ENCODE measurements at regions not wholly inside any gene's neighbourhood (a gene's known extent, or its start where the extent isn't known, plus 50 kb on each side); places are given as distances from the start of the nearest gene placed in this dataset.

GRCh38 chr9:121598965-121599871, 52.2 kb upstream of the DAB2IP start (continued):
- TF ChIP-seq, protein P1, sequence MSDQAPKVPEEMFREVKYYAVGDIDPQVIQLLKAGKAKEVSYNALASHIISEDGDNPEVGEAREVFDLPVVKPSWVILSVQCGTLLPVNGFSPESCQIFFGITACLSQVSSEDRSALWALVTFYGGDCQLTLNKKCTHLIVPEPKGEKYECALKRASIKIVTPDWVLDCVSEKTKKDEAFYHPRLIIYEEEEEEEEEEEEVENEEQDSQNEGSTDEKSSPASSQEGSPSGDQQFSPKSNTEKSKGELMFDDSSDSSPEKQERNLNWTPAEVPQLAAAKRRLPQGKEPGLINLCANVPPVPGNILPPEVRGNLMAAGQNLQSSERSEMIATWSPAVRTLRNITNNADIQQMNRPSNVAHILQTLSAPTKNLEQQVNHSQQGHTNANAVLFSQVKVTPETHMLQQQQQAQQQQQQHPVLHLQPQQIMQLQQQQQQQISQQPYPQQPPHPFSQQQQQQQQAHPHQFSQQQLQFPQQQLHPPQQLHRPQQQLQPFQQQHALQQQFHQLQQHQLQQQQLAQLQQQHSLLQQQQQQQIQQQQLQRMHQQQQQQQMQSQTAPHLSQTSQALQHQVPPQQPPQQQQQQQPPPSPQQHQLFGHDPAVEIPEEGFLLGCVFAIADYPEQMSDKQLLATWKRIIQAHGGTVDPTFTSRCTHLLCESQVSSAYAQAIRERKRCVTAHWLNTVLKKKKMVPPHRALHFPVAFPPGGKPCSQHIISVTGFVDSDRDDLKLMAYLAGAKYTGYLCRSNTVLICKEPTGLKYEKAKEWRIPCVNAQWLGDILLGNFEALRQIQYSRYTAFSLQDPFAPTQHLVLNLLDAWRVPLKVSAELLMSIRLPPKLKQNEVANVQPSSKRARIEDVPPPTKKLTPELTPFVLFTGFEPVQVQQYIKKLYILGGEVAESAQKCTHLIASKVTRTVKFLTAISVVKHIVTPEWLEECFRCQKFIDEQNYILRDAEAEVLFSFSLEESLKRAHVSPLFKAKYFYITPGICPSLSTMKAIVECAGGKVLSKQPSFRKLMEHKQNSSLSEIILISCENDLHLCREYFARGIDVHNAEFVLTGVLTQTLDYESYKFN (CRISPR knock-in tag; conservative IDR thresholded peaks at IDR 0.05): 0 out of 2 replicates have a peak, but pooled peaks have one; percentile 15
- TF ChIP-seq MAF1 (CRISPR knock-in tag; IDR thresholded peaks at IDR 0.05; ENCODE audit: borderline replicate concordance): no peak
- TF ChIP-seq, protein P2, sequence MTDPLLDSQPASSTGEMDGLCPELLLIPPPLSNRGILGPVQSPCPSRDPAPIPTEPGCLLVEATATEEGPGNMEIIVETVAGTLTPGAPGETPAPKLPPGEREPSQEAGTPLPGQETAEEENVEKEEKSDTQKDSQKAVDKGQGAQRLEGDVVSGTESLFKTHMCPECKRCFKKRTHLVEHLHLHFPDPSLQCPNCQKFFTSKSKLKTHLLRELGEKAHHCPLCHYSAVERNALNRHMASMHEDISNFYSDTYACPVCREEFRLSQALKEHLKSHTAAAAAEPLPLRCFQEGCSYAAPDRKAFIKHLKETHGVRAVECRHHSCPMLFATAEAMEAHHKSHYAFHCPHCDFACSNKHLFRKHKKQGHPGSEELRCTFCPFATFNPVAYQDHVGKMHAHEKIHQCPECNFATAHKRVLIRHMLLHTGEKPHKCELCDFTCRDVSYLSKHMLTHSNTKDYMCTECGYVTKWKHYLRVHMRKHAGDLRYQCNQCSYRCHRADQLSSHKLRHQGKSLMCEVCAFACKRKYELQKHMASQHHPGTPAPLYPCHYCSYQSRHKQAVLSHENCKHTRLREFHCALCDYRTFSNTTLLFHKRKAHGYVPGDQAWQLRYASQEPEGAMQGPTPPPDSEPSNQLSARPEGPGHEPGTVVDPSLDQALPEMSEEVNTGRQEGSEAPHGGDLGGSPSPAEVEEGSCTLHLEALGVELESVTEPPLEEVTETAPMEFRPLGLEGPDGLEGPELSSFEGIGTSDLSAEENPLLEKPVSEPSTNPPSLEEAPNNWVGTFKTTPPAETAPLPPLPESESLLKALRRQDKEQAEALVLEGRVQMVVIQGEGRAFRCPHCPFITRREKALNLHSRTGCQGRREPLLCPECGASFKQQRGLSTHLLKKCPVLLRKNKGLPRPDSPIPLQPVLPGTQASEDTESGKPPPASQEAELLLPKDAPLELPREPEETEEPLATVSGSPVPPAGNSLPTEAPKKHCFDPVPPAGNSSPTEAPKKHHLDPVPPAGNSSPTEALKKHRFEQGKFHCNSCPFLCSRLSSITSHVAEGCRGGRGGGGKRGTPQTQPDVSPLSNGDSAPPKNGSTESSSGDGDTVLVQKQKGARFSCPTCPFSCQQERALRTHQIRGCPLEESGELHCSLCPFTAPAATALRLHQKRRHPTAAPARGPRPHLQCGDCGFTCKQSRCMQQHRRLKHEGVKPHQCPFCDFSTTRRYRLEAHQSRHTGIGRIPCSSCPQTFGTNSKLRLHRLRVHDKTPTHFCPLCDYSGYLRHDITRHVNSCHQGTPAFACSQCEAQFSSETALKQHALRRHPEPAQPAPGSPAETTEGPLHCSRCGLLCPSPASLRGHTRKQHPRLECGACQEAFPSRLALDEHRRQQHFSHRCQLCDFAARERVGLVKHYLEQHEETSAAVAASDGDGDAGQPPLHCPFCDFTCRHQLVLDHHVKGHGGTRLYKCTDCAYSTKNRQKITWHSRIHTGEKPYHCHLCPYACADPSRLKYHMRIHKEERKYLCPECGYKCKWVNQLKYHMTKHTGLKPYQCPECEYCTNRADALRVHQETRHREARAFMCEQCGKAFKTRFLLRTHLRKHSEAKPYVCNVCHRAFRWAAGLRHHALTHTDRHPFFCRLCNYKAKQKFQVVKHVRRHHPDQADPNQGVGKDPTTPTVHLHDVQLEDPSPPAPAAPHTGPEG (CRISPR knock-in tag; IDR thresholded peaks at IDR 0.05): no peak
- TF ChIP-seq AGO2 (optimal IDR thresholded peaks at IDR 0.05; ENCODE audit: low read depth, low read length): no peak
- TF ChIP-seq XBP1 (CRISPR knock-in tag; IDR thresholded peaks at IDR 0.05): no peak
- TF ChIP-seq RARA (CRISPR knock-in tag; IDR thresholded peaks at IDR 0.05): no peak
- TF ChIP-seq ZNF75D (CRISPR knock-in tag; IDR thresholded peaks at IDR 0.05; ENCODE audit: borderline replicate concordance): no peak
- TF ChIP-seq, protein P3, sequence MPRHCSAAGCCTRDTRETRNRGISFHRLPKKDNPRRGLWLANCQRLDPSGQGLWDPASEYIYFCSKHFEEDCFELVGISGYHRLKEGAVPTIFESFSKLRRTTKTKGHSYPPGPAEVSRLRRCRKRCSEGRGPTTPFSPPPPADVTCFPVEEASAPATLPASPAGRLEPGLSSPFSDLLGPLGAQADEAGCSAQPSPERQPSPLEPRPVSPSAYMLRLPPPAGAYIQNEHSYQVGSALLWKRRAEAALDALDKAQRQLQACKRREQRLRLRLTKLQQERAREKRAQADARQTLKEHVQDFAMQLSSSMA (CRISPR knock-in tag; IDR thresholded peaks at IDR 0.05): no peak
- no peak for TF ChIP-seq FOSL2 (CRISPR knock-in tag; IDR thresholded peaks at IDR 0.05)
- TF ChIP-seq STAT5B (CRISPR knock-in tag; IDR thresholded peaks at IDR 0.05): no peak
- TF ChIP-seq, protein P4, sequence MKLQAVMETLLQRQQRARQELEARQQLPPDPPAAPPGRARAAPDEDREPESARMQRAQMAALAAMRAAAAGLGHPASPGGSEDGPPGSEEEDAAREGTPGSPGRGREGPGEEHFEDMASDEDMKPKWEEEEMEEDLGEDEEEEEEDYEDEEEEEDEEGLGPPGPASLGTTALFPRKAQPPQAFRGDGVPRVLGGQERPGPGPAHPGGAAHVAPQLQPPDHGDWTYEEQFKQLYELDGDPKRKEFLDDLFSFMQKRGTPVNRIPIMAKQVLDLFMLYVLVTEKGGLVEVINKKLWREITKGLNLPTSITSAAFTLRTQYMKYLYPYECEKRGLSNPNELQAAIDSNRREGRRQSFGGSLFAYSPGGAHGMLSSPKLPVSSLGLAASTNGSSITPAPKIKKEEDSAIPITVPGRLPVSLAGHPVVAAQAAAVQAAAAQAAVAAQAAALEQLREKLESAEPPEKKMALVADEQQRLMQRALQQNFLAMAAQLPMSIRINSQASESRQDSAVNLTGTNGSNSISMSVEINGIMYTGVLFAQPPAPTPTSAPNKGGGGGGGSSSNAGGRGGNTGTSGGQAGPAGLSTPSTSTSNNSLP (IDR thresholded peaks at IDR 0.05; ENCODE audit: low read depth, low read length): no peak
- TF ChIP-seq IRF2 (CRISPR knock-in tag; IDR thresholded peaks at IDR 0.05): no peak
- no peak for TF ChIP-seq CBX5 (CRISPR knock-in tag; IDR thresholded peaks at IDR 0.05; ENCODE audit: borderline replicate concordance)
- TF ChIP-seq KDM2A (CRISPR knock-in tag; IDR thresholded peaks at IDR 0.05; ENCODE audit: borderline replicate concordance, low read depth): peak; percentile 38; the same call in 1 of the 2 replicates
- TF ChIP-seq ZNF256 (CRISPR knock-in tag; conservative IDR thresholded peaks at IDR 0.05): no peak
